Fibroblast of lung (primary cell): ENCODE measurements at regions not wholly inside any gene's neighbourhood (a gene's known extent, or its start where the extent isn't known, plus 50 kb on each side); places are given as distances from the start of the nearest gene placed in this dataset.

Experiments used
- DNase-seq, 2 donors: peaks; one replicate each; pipeline versions ENCODE4 v3.0.0 to v3.0.0-alpha.2; 2010; ENCODE audit warnings: low read depth in 2 of 2
- H2AFZ ChIP-seq: 2 replicates; pipeline ENCODE4 v1.5.1; 2012; ENCODE audit warnings: low read length, control low read depth, inconsistent platforms
- H3K27ac ChIP-seq: 2 replicates; pipeline ENCODE4 v1.5.1; 2011; ENCODE audit warnings: low read length, control low read depth; ENCODE audit not compliant: insufficient read depth
- H3K27me3 ChIP-seq: 2 replicates; pipeline ENCODE4 v1.5.1; 2011; ENCODE audit warnings: mild to moderate bottlenecking, low read length; ENCODE audit not compliant: control insufficient read depth, insufficient read depth
- H3K36me3 ChIP-seq: 2 replicates; pipeline ENCODE4 v1.5.1; 2011; ENCODE audit warnings: low read length; ENCODE audit not compliant: control insufficient read depth, insufficient read depth
- H3K4me1 ChIP-seq: 2 replicates; pipeline ENCODE4 v1.5.1; 2011; ENCODE audit warnings: low read length; ENCODE audit not compliant: control insufficient read depth, insufficient read depth; ENCODE audit errors: extremely low read depth
- H3K4me2 ChIP-seq: 2 replicates; pipeline ENCODE4 v1.5.1; 2011; ENCODE audit warnings: low read length, control low read depth; ENCODE audit not compliant: insufficient read depth; ENCODE audit errors: extremely low read depth
- H3K4me3 ChIP-seq, 4 experiments: fragments of 200-600 bp in 1 of 4; sonication (generic) in 1 of 4; replicated peaks in 1 of 4; 2 replicates each; pipeline ENCODE4 v1.5.1; 2011 to 2016; ENCODE audit warnings: low read length in 4 of 4, low read depth in 3 of 4, mild to moderate bottlenecking in 3 of 4, control low read depth in 2 of 4, inconsistent platforms in 1 of 4, mixed read lengths in 1 of 4; ENCODE audit not compliant: insufficient read depth in 1 of 4; ENCODE audit errors: control extremely low read depth in 1 of 4
- H3K79me2 ChIP-seq: 2 replicates; pipeline ENCODE4 v1.5.1; 2012; ENCODE audit warnings: mild to moderate bottlenecking, low read length, inconsistent platforms; ENCODE audit not compliant: control insufficient read depth, insufficient read depth
- H3K9ac ChIP-seq: 2 replicates; pipeline ENCODE4 v1.5.1; 2011; ENCODE audit warnings: mild to moderate bottlenecking, low read length, control low read depth; ENCODE audit not compliant: insufficient read depth
- H3K9me3 ChIP-seq: 2 replicates; pipeline ENCODE4 v1.5.1; 2012; ENCODE audit warnings: low read depth, low read length; ENCODE audit not compliant: control insufficient read depth, insufficient read depth
- H4K20me1 ChIP-seq: 2 replicates; pipeline ENCODE4 v1.5.1; 2011; ENCODE audit warnings: low read length; ENCODE audit not compliant: control insufficient read depth, insufficient read depth; ENCODE audit errors: extremely low read depth
- CTCF ChIP-seq, 2 donors: IDR thresholded peaks in 1 of 2; conservative IDR thresholded peaks in 1 of 2; 1 replicate in 1 of 2; 2 replicates in 1 of 2; pipeline ENCODE4 v1.5.1; 2011 to 2012; ENCODE audit warnings: low read length in 2 of 2, control low read depth in 1 of 2, inconsistent platforms in 1 of 2, low read depth in 1 of 2, mild to moderate bottlenecking in 1 of 2
- EZH2 ChIP-seq: IDR thresholded peaks from 2 replicates; pipeline ENCODE4 v1.5.1; 2012; ENCODE audit warnings: low read length, control low read depth, mild to moderate bottlenecking; ENCODE audit errors: missing control alignments

GRCh38 chr9:19533373-19533772, 124.6 kb downstream of the ACER2 start:
- Histone ChIP-seq H3K4me2 (no peak overlapping the region), H3K9ac (no peak overlapping the region), H4K20me1 (no peaks in the 10 kb centered on the region), H3K27me3 (no peaks in the 10 kb centered on the region), H3K79me2 (no peaks in the 10 kb centered on the region), H2AFZ (no peak overlapping the region), H3K9me3 (no peaks in the 10 kb centered on the region), H3K4me3 (no peak overlapping the region), H3K36me3 (no peaks in the 10 kb centered on the region), H3K27ac (no peak overlapping the region), H3K4me1 (no peaks in the 10 kb centered on the region)
- DNase-seq, result peak; percentile 3 to 37
- TF ChIP-seq EZH2 (no peak), CTCF (conservative IDR thresholded peaks at IDR 0.05 in 1 of 2, IDR thresholded peaks at IDR 0.05 in 1 of 2; ENCODE audit: low read depth in 1 of 2, low read length in 2 of 2) (no peak)

- Histone ChIP-seq H3K27ac (no peak overlapping the region), H3K4me1 (no peaks in the 10 kb centered on the region), H3K9ac (no peak overlapping the region), H2AFZ (no peak overlapping the region), H3K79me2 (no peaks in the 10 kb centered on the region), H3K4me2 (no peak overlapping the region), H3K36me3 (no peaks in the 10 kb centered on the region), H3K4me3 (no peak overlapping the region), H4K20me1 (no peaks in the 10 kb centered on the region), H3K27me3 (no peaks in the 10 kb centered on the region), H3K9me3 (no peaks in the 10 kb centered on the region)
- no peak for TF ChIP-seq CTCF (conservative IDR thresholded peaks at IDR 0.05 in 1 of 2, IDR thresholded peaks at IDR 0.05 in 1 of 2; ENCODE audit: low read depth in 1 of 2, low read length in 2 of 2)
- no peak for TF ChIP-seq EZH2
- DNase-seq, result no peak
Measured at GRCh38 chr9:19527663-19528062, 118.9 kb downstream of the ACER2 start.

- TF ChIP-seq CTCF (conservative IDR thresholded peaks at IDR 0.05 in 1 of 2, IDR thresholded peaks at IDR 0.05 in 1 of 2; ENCODE audit: low read depth in 1 of 2, low read length in 2 of 2), result no peak
- no peak for TF ChIP-seq EZH2
- Histone ChIP-seq H3K9ac (no peak overlapping the region), H3K9me3 (no peaks in the 10 kb centered on the region), H3K4me1 (no peaks in the 10 kb centered on the region), H3K4me3 (no peak overlapping the region), H3K79me2 (no peaks in the 10 kb centered on the region), H4K20me1 (no peaks in the 10 kb centered on the region), H3K4me2 (no peak overlapping the region), H3K36me3 (no peaks in the 10 kb centered on the region), H3K27ac (no peak overlapping the region), H2AFZ (no peak overlapping the region), H3K27me3 (peaks cover 3% of the 10 kb centered on the region)
- DNase-seq, result no peak
Measured at GRCh38 chr9:19522558-19522957, 113.7 kb downstream of the ACER2 start.
